Aorta (tissue), 5 donors: ENCODE measurements at regions not wholly inside any gene's neighbourhood (a gene's known extent, or its start where the extent isn't known, plus 50 kb on each side); places are given as distances from the start of the nearest gene placed in this dataset.
A peak's percentile ranks its signal among the peaks of the same experiment; 100 is the strongest.

Source experiments
- ATAC-seq: fragments of 200-7000 bp; cut with Tn5 transposase; one replicate; pipeline ENCODE4 v1.9.1; 2022; ENCODE audit warnings: moderate library complexity; ENCODE audit not compliant: low FRiP score
- DNase-seq, 2 donors: peaks; one replicate each; pipeline ENCODE4 v3.0.0-alpha.2; 2020
- H3K27ac ChIP-seq, 2 donors: one replicate each; pipeline ENCODE4 v1.5.1; 2013; ENCODE audit warnings: low read length in 2 of 2, mild to moderate bottlenecking in 2 of 2, moderate library complexity in 2 of 2, control low read depth in 1 of 2, inconsistent platforms in 1 of 2, low read depth in 1 of 2
- H3K27me3 ChIP-seq, 2 donors: one replicate each; pipeline ENCODE4 v1.6.1; 2013; ENCODE audit warnings: control low read depth in 1 of 2, low read length in 1 of 2, mild to moderate bottlenecking in 1 of 2, moderate library complexity in 1 of 2; ENCODE audit not compliant: insufficient read depth in 2 of 2, control insufficient read depth in 1 of 2
- H3K36me3 ChIP-seq, 2 donors: one replicate each; pipeline ENCODE4 v1.6.1; 2013; ENCODE audit warnings: control low read depth in 1 of 2, low read length in 1 of 2, mild to moderate bottlenecking in 1 of 2; ENCODE audit not compliant: insufficient read depth in 2 of 2, control insufficient read depth in 1 of 2
- H3K4me1 ChIP-seq, 2 donors: one replicate each; pipeline ENCODE4 v1.6.1; 2013; ENCODE audit warnings: low read length in 2 of 2, control low read depth in 1 of 2, mild to moderate bottlenecking in 1 of 2, moderate library complexity in 1 of 2; ENCODE audit not compliant: insufficient read depth in 2 of 2, control insufficient read depth in 1 of 2
- H3K4me3 ChIP-seq, 2 donors: one replicate each; pipeline ENCODE4 v1.5.1; 2013; ENCODE audit warnings: low read length in 2 of 2, control low read depth in 1 of 2, mild to moderate bottlenecking in 1 of 2
- H3K9me3 ChIP-seq: one replicate; pipeline ENCODE4 v1.6.1; 2013; ENCODE audit warnings: mild to moderate bottlenecking, low read length; ENCODE audit not compliant: control insufficient read depth
- WGBS, 2 donors: extraction: QIAGEN DNeasy Blood & Tissue Kit; methylation state at CpG; one replicate each; pipeline ENCODE4 v1.1.7; 2013; 5-methylcytosine and 5-hydroxymethylcytosine counted together
- intact Hi-C, 2 donors: fragments of 100-400 bp; cut with DNase I; formaldehyde crosslinking; loops; one replicate each; pipeline versions ENCODE4 v1.14.2 to v1.15.0; 2022
- donor health status: healthy with polysubstance abuse.
- donor health status: Bipolar disorder and iron deficiency.
- donor health status: DM: no; HTN: no; CAD: no.
- donor health status: DM: no; HTN: no; CAD: no.
- donor health status: DM: yes; HTN: yes; CAD: no.

DNA sequence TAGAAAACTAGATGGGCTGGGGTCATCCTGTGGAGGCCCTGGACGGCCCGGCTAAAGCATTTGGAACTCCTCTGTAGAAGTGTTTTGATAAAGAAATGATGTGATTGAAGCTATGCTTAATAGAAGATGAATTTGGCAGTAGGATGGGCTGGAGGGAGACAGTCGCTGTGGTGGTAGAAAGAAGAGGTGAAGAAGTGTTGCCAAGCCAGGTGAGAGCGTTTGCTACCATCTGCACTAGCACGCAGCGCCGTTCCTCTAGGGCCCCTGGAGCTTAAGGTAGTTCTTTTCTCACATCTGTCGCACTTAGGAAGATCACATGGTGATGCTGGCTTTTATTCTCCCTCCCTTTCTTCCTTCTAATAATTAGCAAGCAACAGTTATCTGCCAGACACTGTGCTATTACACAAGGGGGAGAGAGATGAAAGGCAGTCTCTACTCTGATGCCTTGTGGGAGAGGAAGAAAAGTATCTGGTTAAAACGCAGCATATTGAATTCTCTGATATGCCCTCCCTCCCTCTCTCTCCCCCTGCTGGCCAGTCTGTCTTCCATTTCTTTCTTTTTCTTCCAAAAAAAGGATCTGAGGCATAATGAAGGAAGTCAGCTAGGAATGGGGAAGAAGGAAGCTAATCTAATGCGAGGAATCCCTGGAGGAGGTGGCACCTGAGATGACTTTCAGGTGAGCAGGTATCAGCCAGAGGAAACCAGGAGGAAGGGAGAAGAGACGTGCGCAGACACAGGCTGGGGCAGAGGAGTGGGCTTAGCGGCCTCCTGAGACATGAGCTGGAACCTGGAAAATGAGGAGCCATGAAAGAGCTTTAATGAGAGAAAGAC lies 162.3 kb upstream of the KLF14 start:
- Histone ChIP-seq H3K4me3 (no peak overlapping the region), H3K27me3 (no peaks in the 10 kb centered on the region), H3K27ac (peak overlapping the region in 1 of 2 donors; percentile 18), H3K9me3 (no peaks in the 10 kb centered on the region), H3K4me1 (no peaks in the 10 kb centered on the region), H3K36me3 (no peaks in the 10 kb centered on the region)
- intact Hi-C loops = loop anchor here (5.0 to 10.0 kb wide), 4 partner anchors 109 to 529 kb away; no protein-coding TSS in a partner anchor
- ATAC-seq (no peak), DNase-seq (no peak)
- 77 to 78% methylated on average over 13 of the region's 13 CpGs for WGBS, 2 donors

DNA sequence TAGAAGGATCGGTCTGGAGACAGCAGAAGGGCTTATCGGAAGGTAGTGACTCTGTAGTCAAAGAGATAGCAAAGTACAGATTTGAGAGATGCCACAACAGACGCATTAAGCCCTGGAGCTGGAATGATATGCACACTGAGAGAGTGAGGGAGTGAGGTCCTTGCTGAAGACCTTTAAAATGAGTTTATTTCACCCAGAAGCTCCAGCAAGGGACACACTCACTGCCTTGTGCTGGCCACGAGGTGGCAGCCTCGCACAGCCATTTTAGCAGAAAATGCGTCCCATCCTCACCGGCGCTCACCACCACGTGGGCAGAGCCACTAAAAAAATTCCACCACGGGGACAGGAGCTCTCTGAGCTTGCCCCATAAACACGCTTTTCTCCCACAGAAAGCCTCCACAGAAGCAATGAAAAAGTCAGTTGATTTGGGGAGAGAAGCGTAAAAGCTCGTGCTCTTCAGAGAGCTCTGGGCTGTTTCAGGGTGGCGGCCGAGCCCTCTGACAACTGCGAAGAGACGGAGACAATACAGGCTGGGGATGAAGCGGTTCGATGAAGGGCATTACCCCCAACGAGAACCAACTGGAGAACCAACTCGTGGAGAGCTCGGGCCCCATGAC lies 163.0 kb upstream of the KLF14 start:
- intact Hi-C loops = loop anchor here (5.0 to 10.0 kb wide), 4 partner anchors 108 to 528 kb away; no protein-coding TSS in a partner anchor
- DNase-seq = peak; percentile 80 to 93
- peak; percentile 74 for ATAC-seq

DNA sequence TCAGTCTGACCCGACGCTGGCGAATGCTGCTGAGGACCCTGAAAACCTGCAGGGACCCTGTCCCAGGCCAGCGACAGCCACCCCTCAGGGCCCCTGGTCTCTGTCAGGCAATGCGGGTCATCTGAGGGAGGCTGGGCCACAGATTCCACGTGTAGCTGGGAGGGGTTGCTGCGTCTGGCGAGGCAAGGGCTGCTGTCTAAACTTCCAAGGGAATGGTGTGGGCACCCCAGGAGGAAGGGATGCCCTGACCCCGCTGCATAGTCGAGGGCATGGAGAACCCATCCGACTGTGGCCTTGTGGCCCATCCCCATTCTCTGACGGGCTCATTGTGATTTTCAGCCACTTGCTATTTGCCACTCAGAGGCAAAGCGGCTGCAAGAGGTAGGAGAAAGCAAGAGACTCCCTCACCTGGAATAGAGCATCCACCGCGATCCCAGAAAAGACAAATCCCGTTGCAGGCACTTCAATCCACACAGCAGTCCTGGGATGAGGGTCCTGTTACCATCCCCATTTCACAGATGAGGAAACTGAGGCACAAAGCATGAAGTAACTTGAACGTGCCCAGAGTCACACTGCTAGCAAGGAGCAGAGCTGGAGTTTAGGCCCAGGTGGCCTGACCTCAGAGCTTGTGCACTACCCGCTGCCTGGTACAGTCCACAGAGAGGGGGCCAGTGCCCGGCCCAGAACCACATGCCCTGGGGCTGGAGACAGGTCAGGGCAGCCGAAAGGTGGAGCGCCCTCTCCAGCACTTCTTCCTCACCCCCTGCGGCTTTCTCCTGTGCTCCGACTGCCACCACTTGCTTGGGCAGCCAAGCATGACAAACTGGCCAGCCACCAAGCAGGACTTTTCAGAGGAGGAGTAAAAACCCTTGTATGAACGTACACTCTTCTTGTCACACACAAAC lies 163.8 kb upstream of the KLF14 start:
- WGBS, 2 donors = 82 to 83% methylated on average over 24 of the region's 24 CpGs
- no peak overlapping the region for H3K4me3 ChIP-seq
- H3K9me3 ChIP-seq = no peaks in the 10 kb centered on the region
- H3K27ac ChIP-seq = no peak overlapping the region
- no peaks in the 10 kb centered on the region for H3K27me3 ChIP-seq
- peak; percentile 5 for ATAC-seq
- peaks cover 0 to 6% of the 10 kb centered on the region in 2 donors for H3K4me1 ChIP-seq
- intact Hi-C loops = loop anchor here (5.0 to 10.0 kb wide), 4 partner anchors 107 to 527 kb away; no protein-coding TSS in a partner anchor
- H3K36me3 ChIP-seq = no peaks in the 10 kb centered on the region
- no peak for DNase-seq

More for the DNA sequence above, 163.0 kb upstream of the KLF14 start:
- Histone ChIP-seq H3K36me3 (no peaks in the 10 kb centered on the region), H3K27ac (peak overlapping the region in 1 of 2 donors; percentile 18), H3K4me1 (peaks cover 0 to 5% of the 10 kb centered on the region in 2 donors), H3K9me3 (no peaks in the 10 kb centered on the region), H3K4me3 (no peak overlapping the region), H3K27me3 (no peaks in the 10 kb centered on the region)
- WGBS, 2 donors = 42 to 45% methylated on average over 22 of the region's 22 CpGs

DNA sequence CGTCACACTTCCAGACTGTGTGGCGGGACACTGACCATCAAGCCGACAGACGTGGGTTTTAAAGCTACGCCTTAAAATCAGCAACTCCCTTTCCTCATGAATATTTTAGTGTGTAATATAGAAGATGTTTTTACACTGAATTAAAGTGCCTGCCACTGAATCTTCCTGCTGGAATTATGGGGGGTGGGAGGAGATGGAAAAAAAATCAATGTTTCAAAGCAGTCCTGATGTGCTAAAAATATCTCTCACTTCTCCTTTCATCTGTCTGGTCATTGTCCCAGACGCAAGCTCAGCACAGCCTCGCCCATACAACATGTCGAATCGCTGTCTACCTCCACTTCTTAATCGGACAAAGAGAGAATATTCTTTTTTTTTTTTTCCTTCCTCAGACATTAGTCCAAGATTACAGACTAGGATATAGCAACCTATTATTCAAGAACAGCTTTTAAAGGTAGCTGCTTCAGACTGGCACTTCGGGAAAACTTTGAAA lies 165.1 kb upstream of the KLF14 start:
- no peaks in the 10 kb centered on the region for H3K36me3 ChIP-seq
- intact Hi-C loops = loop anchor here (5.0 to 10.0 kb wide), 4 partner anchors 106 to 526 kb away; no protein-coding TSS in a partner anchor
- WGBS, 2 donors = 90 to 93% methylated on average over 11 of the region's 11 CpGs
- no peak overlapping the region for H3K4me3 ChIP-seq
- H3K27ac ChIP-seq = no peak overlapping the region
- no peaks in the 10 kb centered on the region for H3K27me3 ChIP-seq
- peaks cover 0 to 13% of the 10 kb centered on the region in 2 donors for H3K4me1 ChIP-seq
- H3K9me3 ChIP-seq = no peaks in the 10 kb centered on the region
- DNase-seq = no peak
- no peak for ATAC-seq

DNA sequence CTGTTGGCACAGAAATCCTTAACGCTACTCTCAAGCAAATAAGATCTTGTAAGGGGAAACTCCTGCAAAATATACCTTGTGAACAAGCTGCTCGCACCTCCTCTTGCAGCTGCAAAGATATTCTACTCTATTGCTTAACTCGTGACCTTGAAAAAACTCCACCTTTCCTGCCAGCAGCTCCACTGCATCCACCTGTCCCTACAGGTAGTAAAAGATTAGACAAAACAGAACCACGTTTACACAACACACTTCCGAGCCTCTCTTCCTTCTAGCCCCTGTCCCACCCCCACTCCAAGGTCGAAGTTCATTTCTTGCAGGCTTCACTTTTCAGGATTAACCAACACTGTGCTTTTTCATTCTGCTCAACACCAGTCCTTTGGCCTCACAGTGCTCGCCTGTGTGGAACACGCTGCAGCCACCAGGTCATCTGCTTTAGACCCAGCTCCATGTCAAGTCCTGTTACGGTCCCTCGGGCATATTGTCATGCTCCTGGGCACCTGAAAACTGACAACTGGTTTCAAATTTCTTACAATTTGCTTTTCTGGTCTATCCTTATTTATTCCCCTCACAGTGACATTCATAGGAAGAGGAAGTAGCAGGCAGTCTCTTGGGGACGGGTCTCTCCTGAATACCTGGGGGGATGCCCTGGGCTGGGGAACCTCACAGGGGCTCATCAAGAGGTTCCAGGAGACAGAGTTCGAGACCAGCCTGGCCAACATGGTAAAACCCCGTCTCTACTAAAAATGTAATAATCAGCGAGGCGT lies 165.8 kb upstream of the KLF14 start:
- H3K4me1 ChIP-seq = peaks cover 0 to 13% of the 10 kb centered on the region in 2 donors
- WGBS, 2 donors = 90 to 94% methylated on average over 15 of the region's 15 CpGs
- H3K27ac ChIP-seq = no peak overlapping the region
- H3K27me3 ChIP-seq = no peaks in the 10 kb centered on the region
- H3K4me3 ChIP-seq = no peak overlapping the region
- no peaks in the 10 kb centered on the region for H3K9me3 ChIP-seq
- no peaks in the 10 kb centered on the region for H3K36me3 ChIP-seq
- no peak for ATAC-seq
- intact Hi-C loops = loop anchor here (5.0 to 10.0 kb wide), 4 partner anchors 105 to 525 kb away; no protein-coding TSS in a partner anchor
- no peak for DNase-seq

DNA sequence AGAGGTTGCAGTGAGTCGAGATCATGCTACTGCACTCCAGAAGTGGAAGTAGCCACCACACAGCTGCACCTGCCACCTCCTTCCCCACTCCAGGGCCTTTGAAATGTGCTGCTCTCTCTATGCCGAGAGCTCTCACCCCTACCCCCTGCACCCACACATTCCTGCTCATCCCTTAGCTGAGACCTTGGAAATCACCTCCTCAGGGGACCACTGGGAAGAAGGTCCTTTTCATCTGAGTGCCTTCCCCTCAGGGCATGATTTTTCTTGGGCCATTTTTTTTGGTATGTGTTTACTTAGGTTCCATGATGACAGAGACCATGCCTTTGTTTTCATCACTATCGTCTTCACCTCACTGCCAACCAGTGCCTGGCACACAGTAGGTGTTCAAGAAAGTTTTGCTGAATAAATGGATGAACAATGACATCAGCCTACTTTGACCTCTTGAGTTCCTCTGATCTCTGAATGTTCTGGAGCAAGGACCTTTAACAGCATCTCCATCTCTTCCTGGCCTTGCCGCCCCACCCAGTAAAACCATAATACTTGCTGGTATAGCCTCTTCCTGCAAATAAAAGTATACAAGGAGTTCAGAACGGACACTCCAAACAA lies 166.6 kb upstream of the KLF14 start:
- 73 to 80% methylated on average over 5 of the region's 5 CpGs for WGBS, 2 donors
- Histone ChIP-seq H3K27ac (peak overlapping the region in 1 of 2 donors; percentile 5), H3K9me3 (no peaks in the 10 kb centered on the region), H3K36me3 (no peaks in the 10 kb centered on the region), H3K27me3 (no peaks in the 10 kb centered on the region), H3K4me3 (no peak overlapping the region), H3K4me1 (peaks cover 0 to 13% of the 10 kb centered on the region in 2 donors)
- ATAC-seq (no peak), DNase-seq (no peak)
- intact Hi-C loops = no loop called here

DNA sequence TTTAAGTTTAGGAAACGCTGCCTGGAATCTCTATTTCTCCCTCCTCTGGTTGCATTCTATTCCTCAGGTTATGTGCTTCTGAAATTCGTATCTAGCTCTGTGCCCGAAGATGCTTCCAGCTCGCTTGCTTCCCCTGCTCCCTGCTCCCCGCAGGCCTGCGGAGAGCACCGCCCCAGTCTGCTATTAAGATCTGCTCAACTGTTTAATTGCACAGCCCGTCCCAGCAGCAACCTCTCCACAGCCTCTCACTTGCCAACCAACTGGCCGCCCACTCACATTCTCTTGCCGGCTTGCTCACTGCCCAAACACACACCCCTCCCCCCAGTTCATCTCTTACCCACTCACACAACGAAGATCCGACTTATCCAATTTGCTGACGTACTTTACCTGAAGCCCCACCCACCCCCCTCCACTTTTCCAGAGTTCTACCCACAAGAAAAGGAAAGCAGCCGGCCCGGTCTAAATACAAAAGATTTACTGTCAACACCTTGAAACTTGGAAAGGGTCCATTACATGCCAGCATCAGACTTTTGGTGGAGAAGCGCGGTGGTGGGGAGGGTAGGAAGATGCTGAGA lies 167.3 kb upstream of the KLF14 start:
- intact Hi-C loops = no loop called here
- peak; percentile 82 to 88 for DNase-seq
- 9 to 10% methylated on average over 17 of the region's 17 CpGs for WGBS, 2 donors
- no peaks in the 10 kb centered on the region for H3K36me3 ChIP-seq
- peak overlapping the region in 1 of 2 donors; percentile 39 for H3K27ac ChIP-seq
- no peaks in the 10 kb centered on the region for H3K27me3 ChIP-seq
- no peaks in the 10 kb centered on the region for H3K9me3 ChIP-seq
- no peak overlapping the region for H3K4me3 ChIP-seq
- ATAC-seq = peak; percentile 60
- peaks cover 0 to 13% of the 10 kb centered on the region in 2 donors for H3K4me1 ChIP-seq
